ENCODE measurements at regions not wholly inside any gene's neighbourhood (a gene's known extent, or its start where the extent isn't known, plus 50 kb on each side); places are given as distances from the start of the nearest gene placed in this dataset.

DNA sequence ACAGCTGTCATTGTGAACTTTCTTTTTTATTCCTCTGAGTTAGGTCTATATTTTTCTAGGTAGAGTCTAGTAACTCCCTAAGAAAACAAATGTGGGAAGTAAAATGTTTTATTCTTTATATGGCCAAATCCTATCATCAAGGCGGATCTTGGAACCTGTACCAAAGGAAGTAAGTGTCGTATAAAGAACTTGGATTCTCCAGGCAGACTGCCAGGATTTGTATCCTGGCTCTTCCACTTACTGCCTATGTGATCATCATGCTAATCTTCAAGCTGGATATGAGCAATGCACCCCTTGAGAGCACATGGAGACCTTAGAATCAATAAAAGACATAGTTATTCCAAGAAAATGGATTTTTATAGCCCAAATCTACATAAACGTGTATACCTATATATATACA lies 286.5 kb downstream of the PCDH17 start:
- no peak for DNase-seq

- no peak for DNase-seq
Observed at GRCh38 chr13:57918913-57919312, 287.4 kb downstream of the PCDH17 start.

GRCh38 chr13:57925250-57925649 lies 293.7 kb downstream of the PCDH17 start:
- no peak for DNase-seq

DNA sequence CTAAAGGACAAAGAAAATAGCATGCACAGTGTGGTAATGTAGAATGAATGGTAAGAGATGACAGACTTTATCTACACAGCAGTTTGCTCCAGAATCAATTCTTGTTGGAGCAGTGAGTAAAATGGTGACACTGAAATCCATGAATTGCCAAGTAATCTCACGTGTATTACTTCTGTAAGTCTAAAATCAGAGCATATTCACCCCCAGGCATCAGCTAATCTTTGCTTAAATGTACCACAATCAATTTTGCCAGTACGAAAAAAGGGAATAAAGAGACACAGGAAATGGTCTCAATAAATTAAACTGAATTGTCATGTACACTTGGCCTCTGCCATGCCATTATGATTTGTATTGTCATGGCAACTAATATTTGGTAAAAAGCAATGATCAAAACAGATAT lies 294.2 kb downstream of the PCDH17 start:
- no peak for DNase-seq

DNA sequence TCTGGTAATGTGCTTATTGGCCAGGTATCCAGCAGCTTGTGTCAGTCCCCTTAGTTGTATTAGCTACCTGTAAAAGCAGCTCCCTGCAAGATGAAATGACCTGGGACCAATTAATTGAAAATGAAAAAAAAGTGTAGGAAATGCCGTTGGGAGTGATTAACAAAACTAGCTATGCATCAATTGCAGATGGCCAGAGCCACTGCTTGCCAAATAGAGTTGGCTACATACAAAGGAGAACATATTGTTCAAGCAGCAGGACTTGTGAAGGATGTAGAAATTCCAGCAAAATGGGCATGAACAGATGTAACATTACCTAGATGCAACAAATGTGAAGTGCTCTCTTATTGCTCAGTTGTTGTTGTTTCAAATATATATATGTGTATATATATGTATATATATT lies 300.5 kb downstream of the PCDH17 start:
- DNase-seq = peak in 1 of 14 donors; percentile 19

GRCh38 chr13:57933606-57934005 lies 302.1 kb downstream of the PCDH17 start:
- DNase-seq = no peak

GRCh38 chr13:57935965-57936364 lies 304.4 kb downstream of the PCDH17 start:
- DNase-seq = no peak

- DNase-seq = no peak
Observed at GRCh38 chr13:57946361-57946760, 314.8 kb downstream of the PCDH17 start.

DNA sequence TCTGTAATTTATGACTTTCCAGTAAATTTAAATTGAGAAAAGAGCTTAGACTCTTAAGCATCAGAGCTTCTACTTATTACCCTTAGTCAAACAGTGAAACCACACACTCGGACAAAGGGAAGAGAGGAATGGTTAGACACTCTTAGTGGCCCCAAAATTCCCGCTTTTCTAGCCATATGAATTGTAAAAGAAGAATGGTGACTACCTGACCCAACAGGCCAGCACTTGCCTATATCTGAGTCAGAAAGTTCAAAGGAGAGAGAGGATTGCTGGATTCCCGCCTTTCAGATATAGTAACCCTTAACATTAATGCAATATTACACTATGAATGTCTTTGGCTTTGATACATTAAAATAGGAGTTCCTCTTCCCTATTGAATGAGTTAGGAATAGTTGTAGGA lies 317.3 kb downstream of the PCDH17 start:
- no peak for DNase-seq

DNA sequence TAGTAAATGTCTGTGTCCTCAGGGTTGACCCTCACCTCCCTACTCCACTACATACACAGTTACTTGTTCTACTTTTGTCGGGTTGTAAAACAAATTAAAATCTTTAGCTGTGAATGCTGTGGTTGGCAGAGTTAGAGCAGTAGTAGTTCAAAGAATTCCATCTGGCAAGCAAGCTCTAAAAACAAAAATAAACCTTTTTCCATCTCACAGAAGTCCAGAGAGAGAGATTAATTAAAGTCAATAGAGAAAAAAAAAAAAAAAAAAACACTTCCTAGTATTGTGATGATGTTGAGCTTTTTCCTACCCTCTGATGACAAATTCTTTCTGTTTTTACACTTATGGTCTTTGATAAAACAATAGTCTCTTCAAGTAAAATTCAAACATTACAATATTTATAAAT lies 338.4 kb downstream of the PCDH17 start:
- DNase-seq = no peak

DNA sequence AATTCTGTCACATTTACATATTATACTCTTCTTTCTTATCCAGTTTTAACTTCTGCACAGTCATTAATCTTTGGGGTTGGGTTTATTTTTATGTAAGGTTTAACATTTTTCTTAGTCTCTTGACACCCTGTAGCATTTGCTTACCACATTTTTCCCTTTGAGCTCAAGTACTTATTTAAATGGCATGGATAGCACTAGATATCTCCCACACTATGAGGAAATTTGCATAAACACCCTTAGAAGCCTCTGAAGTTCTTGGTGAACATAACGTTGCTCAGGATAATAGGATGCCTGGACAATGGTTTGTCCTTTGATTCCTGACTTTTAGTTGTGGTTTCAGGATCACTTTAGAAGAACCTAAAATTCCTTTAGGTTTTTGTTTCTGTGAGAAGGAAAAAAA lies 338.9 kb downstream of the PCDH17 start:
- DNase-seq = no peak

DNA sequence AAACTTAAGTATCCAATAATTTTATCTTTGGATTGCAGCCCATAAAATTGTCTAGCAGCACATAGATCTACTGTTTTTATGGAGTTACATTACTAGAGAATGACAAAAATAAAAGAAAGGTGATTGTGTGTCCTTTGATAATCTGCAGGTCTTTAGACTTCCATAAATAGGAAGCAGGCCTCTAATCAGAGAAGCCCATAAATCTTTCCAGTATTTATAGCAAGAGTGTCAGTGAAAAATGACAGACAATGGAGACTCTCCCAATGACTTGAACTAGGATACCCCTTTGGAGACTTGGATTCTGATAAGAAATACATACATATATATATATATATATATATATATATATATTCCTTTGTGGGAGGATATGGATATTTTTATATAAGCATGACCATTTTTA lies 351.2 kb downstream of the PCDH17 start:
- DNase-seq = no peak

DNA sequence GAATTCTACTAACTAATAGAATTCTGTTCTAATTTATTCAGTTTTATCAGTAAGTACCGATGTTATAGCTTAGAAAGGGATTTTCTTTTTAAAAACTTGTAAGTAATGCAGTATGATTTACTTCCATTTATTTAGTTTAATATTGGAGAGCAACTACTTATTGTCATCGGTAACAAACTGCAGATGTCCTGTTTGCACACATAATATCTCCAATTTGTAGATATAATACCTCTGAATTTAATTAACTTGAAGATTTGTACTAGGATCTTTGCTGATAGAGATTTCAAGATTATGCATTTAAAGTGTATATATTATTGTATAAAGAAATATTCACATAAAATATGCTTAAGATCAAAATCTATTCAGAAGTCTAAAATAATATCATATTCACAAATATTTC lies 356.7 kb downstream of the PCDH17 start:
- no peak for DNase-seq

DNA sequence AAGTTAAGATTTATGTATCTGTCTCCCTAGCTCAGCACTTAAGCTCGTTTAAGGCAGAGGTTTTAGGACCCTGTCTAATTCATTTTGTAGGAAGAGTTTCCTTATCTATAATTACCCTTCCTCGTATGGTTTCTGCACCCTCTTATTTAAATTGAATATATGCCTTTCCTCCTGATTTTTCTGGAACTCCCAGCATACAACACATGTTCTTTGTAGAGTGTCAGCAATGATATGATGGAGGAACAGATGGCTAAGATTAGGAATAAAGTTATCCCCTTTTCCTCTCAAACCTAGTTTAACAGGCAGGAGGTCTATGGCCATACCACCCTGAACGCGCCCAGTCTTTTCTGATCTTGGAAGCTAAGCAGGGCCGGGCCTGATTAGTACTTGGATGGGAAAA lies 359.5 kb downstream of the PCDH17 start:
- DNase-seq = no peak

- no peak for DNase-seq
Observed at GRCh38 chr13:57992416-57992815, 360.9 kb downstream of the PCDH17 start.

DNA sequence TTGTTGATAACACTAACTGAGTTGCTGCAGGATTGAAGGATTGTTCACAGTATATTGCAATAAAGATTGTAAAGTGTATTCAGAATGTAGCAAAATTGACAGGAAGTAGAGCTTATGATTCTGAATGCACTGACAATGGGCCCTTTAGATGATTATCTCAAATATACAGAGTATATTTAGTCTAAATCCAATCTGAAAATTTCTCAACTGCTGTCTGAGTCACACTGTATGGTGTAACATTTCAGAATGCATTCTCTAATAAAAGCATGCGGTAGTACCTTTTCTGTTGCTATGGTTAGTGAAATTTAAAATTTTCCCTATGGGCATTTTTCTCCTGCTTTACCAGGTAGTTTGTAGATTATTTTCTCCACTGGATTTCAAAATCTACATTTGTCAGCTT lies 365.2 kb downstream of the PCDH17 start:
- no peak for DNase-seq

- no peak for DNase-seq
Observed at GRCh38 chr13:58004751-58005150, 373.2 kb downstream of the PCDH17 start.

DNA sequence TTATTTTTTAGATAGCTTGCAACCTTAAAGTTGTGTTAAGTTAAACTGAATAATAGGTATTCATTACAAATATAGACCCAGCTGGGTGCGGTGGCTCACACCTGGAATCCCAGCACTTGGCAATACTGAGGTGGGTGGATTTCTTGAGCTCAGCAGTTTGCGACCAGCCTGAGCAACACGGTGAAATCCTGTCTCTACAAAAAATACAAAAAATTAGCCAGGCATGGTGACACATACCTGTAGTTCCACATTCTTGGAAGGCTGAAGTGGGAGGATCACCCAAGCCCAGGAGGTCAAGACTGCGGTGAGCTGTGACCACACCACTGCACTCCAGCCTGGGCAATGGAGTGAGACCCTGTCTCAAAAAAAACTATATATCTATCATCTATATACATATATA lies 386.5 kb downstream of the PCDH17 start:
- DNase-seq = no peak

DNA sequence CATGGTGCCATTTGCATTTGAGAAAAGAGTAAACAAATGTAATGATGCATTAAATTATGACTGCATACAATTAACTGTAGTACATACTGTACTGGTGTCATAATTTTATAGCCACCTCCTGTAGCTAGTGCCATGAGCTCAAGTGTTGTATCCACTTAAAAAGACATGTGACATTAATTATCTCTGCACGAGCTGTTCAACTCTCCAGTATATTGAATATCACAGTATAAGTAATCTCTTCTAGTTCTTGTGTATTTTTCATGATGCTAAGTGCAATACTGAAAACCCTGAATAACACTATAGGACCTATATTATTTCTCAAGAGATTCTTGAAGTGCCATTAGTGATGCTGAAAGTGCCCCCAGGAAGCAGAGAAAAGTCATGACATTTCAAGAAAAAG lies 387.3 kb downstream of the PCDH17 start:
- no peak for DNase-seq

- no peak for DNase-seq
Observed at GRCh38 chr13:58024103-58024502, 392.6 kb downstream of the PCDH17 start.

DNA sequence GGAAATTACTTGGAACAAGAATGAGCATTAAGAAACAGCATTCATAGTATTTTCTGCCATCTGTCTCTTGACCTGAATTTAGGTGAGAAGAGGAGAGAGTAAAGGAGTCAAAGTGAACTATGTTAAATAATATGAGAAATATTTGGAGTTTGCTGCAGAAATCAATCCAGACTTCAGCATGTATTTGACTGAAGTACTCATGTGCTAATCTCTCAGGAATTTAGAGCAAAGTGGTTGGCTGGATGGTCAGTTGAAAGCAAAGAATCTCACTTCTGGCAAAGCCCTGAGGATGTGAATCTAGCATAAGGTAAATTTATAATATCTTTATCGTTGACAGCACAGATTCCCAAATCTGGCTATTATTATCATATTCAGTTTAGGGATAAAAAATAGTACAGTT lies 394.3 kb downstream of the PCDH17 start:
- DNase-seq = no peak

DNA sequence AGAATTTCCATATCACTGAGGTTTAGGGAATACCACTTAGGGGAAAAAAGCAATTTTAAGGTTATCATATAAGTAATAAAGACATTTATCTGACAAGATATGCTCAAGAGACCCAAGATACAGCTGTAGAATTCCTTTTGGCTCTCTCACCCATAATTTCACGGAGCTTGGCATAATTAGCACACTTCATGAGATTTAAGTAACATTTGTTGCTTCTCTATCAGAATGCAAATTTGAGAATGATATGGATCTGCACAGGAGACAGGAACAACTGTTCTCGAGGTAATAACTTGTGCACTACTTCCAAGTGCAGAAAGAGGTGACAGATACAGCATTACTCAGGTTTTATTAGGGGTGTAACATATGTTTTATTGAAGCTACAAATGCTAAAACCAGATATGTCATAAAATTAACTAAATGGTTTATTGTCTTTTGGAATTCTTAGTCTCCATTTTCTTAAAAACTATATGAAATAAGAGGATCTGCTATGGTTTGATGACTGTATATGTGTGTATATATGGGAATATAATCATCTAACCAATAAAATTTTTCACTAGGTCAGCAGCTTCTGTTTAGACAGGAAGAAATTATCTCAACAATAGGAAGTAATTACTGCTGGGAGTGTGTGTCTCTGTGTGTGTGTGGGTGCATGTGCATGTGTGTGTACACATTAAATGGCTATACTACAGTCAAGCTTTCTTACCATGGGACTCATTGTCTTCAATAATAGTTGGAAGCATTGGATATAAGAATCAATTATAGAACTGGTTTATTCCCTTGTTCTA lies 401.3 kb downstream of the PCDH17 start:
- no peak for DNase-seq

- no peak for DNase-seq
Observed at GRCh38 chr13:58043971-58044370, 412.4 kb downstream of the PCDH17 start.

- no peak for DNase-seq
Observed at GRCh38 chr13:58048670-58049069, 417.1 kb downstream of the PCDH17 start.

- DNase-seq = no peak
Observed at GRCh38 chr13:58051396-58051795, 419.9 kb downstream of the PCDH17 start.
